ENCODE measurements at regions not wholly inside any gene's neighbourhood (a gene's known extent, or its start where the extent isn't known, plus 50 kb on each side); places are given as distances from the start of the nearest gene placed in this dataset.

DNA sequence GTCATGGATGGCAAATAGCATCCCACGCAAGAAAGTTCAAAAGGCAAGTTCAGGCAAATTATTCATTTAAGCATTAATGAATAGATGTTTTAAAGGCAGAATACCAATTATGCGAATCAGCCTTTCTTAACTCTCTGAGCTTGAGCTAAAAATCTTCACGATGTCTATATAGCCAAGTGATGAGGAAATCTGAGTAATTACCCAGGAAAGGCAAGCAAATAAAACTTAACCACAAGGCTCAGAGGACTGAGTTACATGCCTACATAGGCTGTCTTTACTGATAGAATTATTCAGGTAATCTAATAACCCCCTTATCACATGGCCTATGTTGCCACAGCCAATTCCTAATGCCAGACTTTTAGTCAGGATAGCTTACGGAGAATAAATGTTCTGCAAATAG is 120.8 kb upstream of the MTAP start:
- CTCF ChIA-PET = interaction anchor here (0.7 to 1.9 kb wide), 3 partner anchors 27 to 215 kb away, joined by 3 to 12 read pairs (median 9); no protein-coding TSS in a partner anchor
- no peak for TF ChIP-seq CTCF (IDR thresholded peaks at IDR 0.05; ENCODE audit: insufficient read depth, low read length, missing control alignments)
- peak; percentile 79 for DNase-seq (ENCODE audit: low read depth, low spot score)
- H3K4me3 ChIP-seq (ENCODE audit: low read depth, low read length) = no peak overlapping the region
- POLR2A ChIA-PET = interaction anchor here (1.1 to 1.6 kb wide), 2 partner anchors 47 to 96 kb away, joined by 3 read pairs; no protein-coding TSS in a partner anchor

DNA sequence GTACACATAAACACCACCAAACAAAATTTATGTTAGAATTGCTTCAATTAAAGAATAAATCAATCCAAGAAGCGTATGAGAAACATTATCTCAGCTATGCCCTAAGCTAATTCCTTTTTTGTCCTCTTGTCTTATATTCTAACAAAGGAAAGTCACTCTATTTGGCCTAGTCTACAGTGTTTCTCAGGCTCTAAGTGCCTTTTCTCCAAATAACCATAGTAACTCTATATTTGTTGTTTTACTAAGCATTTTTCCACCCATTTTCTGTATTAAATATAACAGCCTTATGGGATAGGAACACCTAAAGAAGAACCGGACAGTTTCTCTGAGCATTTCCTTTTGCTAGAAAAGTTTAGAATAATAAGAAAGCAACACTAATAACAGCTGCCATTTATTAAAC is 120.1 kb upstream of the MTAP start:
- no peak for TF ChIP-seq CTCF (IDR thresholded peaks at IDR 0.05; ENCODE audit: insufficient read depth, low read length, missing control alignments)
- ChIA-PET CTCF (interaction anchor here (0.8 to 1.9 kb wide), 3 partner anchors 26 to 106 kb away, joined by 3 to 12 read pairs (median 9); no protein-coding TSS in a partner anchor), POLR2A (interaction anchor here (1.2 to 1.6 kb wide), 2 partner anchors 96 to 123 kb away, joined by 3 to 4 read pairs; no protein-coding TSS in a partner anchor)
- no peak overlapping the region for H3K4me3 ChIP-seq (ENCODE audit: low read depth, low read length)
- no peak for DNase-seq (ENCODE audit: low read depth, low spot score)

DNA sequence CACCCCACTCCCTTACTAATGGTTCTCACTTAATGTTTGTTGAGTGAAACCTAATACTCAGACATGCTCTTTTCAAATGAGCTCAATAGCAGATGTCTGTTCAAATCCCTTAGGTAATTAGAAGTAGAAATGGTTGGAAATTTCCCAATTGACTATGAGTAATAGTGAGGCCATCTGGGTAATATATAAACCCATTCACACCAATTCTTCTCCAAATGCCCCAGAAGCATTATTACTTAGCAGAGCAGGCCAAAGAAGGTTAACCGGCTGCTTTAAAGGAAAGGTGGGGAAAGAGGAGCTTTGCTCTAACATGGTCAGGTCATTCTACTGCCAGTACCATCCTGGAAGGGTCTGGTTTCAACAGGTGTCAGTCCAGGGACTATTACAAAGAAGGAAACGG is 119.5 kb upstream of the MTAP start:
- POLR2A ChIA-PET = interaction anchor here (1.2 to 1.6 kb wide), 2 partner anchors 95 to 124 kb away, joined by 3 to 4 read pairs; no protein-coding TSS in a partner anchor
- no peak for TF ChIP-seq CTCF (IDR thresholded peaks at IDR 0.05; ENCODE audit: insufficient read depth, low read length, missing control alignments)
- H3K4me3 ChIP-seq (ENCODE audit: low read depth, low read length) = no peak overlapping the region
- no peak for DNase-seq (ENCODE audit: low read depth, low spot score)
- CTCF ChIA-PET = interaction anchor here (0.8 to 1.9 kb wide), 3 partner anchors 10 to 65 kb away, joined by 3 to 12 read pairs (median 3); no protein-coding TSS in a partner anchor

DNA sequence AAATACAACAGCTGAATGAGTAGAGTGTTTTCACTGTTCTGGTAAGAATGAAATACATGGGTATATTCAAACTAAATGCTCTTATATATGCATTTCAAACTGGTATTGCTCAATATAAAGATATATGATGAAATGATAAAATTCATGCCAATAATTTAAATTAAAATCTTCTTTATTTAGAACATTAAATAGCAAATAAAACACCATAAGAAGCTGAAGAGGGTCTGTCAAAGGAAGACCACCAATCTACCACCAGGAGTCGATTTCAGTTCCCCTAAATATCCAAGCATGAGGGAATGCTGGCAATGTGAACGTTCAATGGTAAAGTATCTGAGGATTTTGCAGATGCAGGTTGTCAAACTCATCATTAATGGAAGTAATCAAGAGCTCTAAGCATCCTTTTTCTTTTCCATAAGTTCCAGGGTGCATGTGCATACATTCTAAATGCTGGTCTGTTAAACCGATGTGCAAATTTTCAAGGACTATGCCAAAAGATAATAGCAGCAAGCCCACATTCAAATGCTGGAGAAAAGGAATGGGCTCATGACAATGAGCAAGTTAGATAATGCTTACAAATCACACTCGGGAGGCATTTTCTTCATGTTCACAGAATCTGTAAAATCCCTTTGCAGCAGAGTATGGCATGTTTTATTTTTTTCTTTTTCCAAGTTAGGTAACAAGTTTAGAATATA is 118.8 kb upstream of the MTAP start:
- no peak for TF ChIP-seq CTCF (IDR thresholded peaks at IDR 0.05; ENCODE audit: insufficient read depth, low read length, missing control alignments)
- ChIA-PET POLR2A (interaction anchor here (1.2 to 1.6 kb wide), 2 partner anchors 94 to 124 kb away, joined by 3 to 4 read pairs; no protein-coding TSS in a partner anchor), CTCF (interaction anchor here (1.0 kb wide), 1 partner anchor 11 kb away, joined by 3 read pairs; no protein-coding TSS in a partner anchor)

DNA sequence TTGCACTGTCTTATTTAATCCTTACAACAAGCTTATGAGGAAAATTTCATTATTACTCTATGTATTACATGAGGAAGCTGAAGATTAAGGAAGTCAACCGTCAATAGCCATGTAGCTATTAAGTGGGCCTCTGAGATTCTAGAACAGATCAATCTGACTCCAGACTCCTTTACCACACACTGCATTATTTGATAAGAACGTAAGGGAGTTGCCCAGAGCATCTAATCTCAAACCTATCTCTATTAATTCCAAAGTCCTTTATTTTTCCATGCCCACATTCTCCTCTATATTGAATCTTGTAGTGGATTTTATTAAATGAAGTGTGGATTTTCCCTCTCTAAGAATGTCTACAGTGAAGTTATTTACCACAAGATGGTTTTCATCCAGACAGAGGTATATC is 118.2 kb upstream of the MTAP start:
- DNase-seq (ENCODE audit: low read depth, low spot score) = no peak
- POLR2A ChIA-PET = no interaction called here
- CTCF ChIA-PET = interaction anchor here (0.7 kb wide), 1 partner anchor 25 kb away, joined by 3 read pairs; no protein-coding TSS in a partner anchor
- H3K4me3 ChIP-seq (ENCODE audit: low read depth, low read length) = no peak overlapping the region
- no peak for TF ChIP-seq CTCF (IDR thresholded peaks at IDR 0.05; ENCODE audit: insufficient read depth, low read length, missing control alignments)

More for the DNA sequence above, 118.8 kb upstream of the MTAP start:
- H3K4me3 ChIP-seq (ENCODE audit: low read depth, low read length) = no peak overlapping the region
- DNase-seq (ENCODE audit: low read depth, low spot score) = no peak

DNA sequence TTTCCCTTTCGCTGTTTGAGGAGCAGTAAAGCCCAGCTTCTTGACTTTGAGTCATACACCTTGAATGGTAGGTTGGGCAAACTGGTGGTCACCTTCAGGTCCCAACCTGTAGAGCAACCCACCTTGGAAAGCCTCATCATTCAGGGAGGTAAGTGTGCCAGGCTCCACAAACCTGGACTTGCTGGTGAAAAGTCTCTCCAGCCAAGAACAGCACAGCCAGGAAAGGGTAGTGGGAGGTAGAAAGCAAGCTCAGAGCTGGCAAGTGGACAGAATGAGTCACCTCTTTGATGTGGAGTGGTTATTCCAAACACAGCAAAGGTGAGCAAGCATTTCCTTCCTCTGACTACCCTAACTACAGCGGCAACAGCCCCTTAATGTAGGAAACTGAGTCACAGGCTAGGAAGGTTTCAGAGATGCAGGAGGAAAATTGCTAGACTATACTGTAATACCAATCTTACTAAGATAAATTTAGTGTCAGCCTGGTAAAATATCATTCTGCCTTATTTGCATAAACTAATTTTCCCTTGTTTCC is 117.5 kb upstream of the MTAP start:
- ChIA-PET CTCF (interaction anchor here (0.6 to 0.7 kb wide), 2 partner anchors 24 to 28 kb away, joined by 3 read pairs; no protein-coding TSS in a partner anchor), POLR2A (no interaction called here)
- TF ChIP-seq CTCF (IDR thresholded peaks at IDR 0.05; ENCODE audit: insufficient read depth, low read length, missing control alignments) = no peak
- no peak for DNase-seq (ENCODE audit: low read depth, low spot score)
- no peak overlapping the region for H3K4me3 ChIP-seq (ENCODE audit: low read depth, low read length)

All from AG04449 (cell line).